Ecto neural progenitor cell (in vitro differentiated cells): ENCODE measurements at regions not wholly inside any gene's neighbourhood (a gene's known extent, or its start where the extent isn't known, plus 50 kb on each side); places are given as distances from the start of the nearest gene placed in this dataset.
A peak's percentile ranks its signal among the peaks of the same experiment; 100 is the strongest.
"Not testable (repeated sequence)": the region's sequence is repeated elsewhere in the genome, so short reads cannot be mapped to it uniquely, and the experiment has no call there.

ENCODE experiments used
- DNase-seq: peaks from one replicate; pipeline ENCODE4 v3.0.0-alpha.2; 2018; ENCODE audit warnings: low spot score

DNA sequence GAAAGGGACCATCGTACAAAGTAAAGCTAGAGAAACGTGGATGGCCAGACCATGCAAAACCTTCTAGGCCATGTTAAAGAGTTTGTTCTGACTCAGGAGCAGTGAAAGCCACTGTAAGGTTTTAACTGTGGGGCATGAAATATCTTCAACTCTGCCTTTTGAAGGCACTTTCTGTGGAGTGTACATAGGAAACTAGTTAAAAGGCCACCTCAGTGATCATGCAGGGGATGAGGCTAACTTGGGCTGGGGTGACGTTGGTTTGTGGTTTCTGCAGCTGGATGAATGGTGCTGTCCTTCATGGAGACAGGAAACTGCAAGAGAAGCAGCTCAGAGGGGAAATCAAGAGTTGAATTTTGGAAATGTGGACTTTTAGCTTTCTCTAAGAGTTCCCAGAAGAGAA lies 190.7 kb downstream of the CDCA7 start:
- DNase-seq = no peak

DNA sequence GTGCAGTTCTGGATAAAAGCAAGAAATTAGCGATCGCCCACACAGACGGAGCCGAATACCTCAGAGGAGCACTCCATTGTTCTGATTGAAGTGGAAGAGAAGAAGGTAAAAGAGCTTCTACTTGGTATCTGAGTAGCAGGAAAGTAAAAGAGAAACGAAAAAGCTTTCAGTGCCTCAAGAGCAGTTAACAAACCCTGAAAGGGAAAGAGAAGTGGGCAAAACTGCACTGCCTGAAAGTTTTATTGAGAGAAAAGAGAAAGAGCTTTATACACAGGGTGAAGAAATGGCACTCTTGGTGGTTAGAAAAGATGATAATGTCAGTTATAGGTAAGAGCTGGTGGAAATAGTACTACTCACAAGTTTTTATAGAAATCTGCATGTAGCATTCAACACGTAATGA lies 192.8 kb downstream of the CDCA7 start:
- DNase-seq = no peak

DNA sequence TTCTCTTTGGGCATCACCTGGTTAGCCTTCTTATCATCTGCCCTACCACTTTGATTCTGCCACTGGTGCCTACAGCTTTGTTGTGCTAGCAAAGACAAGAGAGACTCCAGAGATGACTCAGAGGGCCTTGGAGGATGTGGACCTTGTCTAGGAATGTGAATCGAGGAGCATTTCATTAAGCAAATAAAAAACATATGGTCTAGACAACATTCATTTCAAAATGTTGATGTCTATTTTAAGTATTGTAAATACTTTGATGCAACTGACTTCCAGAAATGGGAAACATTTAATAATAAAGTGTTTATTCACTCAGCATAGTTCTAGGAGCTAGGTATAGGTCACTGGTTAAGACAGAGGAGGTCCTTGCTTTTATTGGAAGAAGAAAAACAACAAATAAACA lies 195.5 kb downstream of the CDCA7 start:
- no peak for DNase-seq

DNA sequence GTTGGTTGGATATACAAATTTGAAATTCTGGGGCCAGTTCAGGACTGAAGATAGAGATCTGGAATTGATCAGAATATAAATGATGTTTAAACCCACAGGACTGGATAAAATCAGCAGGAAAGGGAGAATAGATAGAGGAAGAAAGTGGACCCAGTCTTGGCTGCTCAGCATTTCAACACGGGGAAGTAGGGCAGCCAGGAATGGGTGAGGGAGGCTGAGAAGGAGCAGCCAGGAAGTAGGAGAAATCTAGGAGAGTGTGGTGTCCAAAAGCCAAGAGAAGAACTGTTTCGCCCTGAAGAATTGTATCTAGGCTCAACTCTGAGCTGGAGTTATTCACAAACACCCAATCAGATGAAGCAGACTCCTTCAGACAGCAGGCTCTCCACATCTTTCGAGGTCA lies 197.9 kb downstream of the CDCA7 start:
- no peak for DNase-seq

DNA sequence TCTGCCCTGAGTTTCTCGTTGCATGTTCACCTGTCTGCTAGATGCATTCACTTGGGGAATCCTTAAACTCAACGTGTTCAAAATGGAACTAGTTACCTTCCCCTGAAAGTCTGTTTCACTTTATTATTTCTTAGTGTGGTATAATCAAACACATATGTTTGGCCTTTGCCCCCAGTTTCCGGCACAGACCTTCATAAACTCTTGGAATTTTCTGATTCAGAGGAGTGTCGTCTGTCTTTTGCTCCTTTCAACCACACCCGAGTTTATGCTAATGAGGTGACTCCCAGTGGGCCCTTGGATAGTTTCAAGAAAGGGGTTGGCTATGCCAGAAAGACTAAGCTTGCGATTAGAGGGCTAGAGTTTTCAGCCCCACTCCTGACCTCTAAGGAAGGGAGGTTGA lies 198.9 kb downstream of the CDCA7 start:
- no peak for DNase-seq

DNA sequence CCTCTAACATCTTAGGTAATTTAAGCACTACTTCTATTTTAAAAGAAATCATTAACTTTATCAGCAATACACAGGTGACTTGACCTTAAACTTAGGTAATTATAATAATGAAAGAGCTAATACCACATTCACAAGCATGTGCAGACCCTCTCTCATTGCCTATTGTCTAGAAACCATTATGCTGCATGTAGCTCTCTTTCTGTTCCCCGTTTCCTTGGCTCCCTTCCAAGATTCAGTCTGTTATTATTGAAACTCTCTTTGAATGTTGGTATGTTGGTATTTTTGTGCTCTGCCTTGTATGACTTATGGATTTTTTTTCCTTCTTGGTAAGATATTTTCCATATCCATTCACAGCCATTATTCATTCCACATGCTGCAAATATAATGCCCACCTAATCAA lies 201.2 kb downstream of the CDCA7 start:
- DNase-seq = no peak

DNA sequence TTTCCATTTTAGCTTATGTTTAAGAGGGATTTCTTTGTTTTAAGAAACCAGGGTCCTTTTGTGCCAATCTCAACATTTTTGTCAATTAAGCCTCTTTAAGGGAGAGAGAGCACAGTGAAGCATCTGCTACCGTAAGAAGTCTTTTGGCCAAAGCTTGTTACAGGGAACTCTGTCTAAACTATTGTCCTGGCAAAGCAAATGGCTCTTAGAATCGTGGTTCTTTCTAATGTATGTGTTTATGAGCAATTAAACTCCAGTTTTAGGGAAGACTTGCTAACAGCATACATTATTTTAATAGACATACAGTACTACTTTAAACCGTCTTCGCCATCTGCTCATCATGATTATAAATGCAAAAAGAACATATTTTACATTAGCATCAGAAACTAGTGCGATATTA lies 202.1 kb downstream of the CDCA7 start:
- no peak for DNase-seq

DNA sequence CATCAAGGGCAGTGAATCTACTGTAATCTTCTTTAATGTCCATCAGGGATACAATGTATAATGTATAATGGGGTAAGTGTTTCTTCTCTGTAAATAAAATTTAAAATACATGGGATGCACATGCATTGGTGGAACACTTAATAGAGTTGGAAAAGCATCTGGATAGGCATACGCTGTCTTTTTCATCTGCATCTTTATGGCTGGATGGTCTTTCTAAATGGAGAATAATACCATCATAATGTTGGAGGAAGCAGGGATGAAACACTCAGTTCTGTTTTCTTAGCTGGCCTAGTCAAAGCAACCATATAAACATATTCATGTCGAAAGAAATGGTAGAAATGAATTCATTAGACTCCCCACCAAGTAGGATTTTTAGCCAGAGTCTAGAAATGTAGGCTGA lies 202.8 kb downstream of the CDCA7 start:
- no peak for DNase-seq

DNA sequence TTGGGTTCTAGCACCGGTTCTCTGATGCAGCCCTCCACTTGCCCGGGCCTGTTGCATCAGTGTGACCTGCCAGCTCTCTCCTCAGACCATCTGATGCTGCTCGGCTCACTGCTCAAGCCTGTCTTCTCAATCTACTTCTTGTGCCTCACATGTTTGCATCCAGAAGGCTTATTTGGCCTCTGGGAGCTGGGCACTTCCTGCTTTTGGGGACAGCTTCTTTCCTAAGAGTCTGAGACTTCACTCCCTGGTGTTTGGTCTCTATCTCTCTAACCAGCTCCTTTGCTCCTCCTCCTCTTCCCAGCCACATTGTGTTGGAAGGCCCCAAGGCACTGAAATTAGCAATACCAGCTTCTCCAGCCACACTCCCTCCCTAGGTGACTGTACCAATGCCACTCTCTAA lies 212.8 kb downstream of the CDCA7 start:
- no peak for DNase-seq

DNA sequence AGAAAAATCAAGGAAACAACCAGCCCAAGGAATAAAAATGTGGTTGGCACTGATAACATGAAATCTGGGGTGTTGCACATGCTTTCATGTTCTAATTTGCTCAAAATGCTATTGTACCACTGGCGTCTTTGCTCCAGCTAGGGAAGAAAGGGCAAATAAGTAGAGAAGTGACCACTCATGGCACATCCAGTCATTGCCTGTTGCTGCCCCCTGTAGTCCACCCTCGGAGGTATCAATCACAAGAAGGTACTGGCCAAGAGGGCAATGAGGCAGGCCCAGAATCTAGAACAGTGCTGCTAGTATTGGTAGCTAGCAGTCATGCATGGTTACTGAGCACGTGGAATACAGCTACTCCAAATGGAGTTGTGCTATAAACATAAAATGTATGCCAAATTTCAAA lies 213.4 kb downstream of the CDCA7 start:
- DNase-seq = peak; percentile 60

DNA sequence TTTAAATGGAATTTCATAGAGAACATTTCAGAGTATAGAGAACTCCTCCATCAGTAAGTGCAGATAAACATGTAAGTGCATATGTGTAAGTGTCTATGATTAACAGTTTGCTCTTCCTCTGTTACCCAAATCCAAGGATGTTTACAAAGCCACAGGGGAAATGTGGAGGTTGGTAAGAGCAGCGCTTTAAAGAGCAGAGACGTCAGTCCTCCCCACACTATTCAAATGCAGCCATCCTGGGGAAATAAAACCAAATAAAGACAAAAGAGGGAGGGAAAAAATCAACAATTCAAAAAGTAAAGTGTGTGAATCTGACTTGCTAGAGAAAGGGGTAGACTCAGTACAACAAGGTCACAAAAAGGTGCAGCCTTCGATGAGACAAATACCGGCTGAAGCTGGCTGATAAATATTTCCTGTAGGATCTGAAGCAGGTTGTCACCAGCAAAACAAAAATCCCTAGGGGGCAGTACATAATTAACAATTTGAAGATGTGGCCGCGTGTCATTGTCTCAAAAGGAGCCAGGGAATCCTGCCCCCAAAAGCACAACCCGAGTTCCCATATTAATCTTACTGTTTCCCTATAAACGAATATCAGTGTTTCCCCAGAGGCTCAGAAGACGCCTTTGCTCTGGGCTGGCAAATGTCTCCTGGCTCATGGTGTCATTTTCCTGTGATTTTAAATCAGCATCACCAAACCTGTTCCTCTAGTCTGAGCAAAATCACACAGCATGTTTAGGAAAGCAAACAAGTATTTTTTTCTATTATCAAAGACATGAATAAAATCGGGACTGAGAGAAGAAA lies 216.5 kb downstream of the CDCA7 start:
- no peak for DNase-seq

DNA sequence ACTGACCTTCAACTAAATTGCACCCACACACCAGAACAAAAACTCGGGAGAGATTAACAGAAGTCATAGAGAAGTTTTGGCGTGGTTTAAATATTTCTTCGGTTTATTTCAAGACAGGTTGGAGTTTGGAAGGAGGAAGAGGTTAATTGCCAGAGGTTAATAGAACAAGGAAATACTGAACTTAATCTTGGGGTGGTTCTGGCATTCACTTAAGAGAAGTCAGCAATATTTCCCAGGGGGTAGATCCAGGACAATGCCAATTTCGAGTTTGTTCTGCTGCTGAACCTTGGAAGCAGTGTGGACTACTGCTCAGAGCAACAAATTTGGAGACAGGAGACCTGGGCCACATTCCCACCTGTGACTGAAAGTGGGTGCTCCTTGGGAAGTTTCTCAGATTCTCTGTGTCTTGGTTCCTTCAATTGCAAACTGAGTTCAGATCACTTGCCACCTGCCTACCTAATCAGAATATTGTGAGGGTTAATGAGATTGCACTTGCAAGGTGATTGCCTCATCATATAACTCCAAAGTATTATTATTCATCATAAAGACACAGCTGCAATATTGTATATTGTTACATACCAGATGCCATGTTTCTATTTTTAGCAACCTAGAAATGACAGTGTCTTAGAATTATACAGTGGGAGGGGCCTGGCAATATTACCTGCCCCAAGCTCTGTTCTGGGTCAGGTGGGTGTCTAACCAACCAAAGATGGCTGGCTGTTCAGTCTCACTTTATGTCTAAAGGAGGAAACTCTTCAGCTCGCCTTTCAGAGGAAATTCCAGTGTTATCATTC lies 217.4 kb downstream of the CDCA7 start:
- DNase-seq = no peak

DNA sequence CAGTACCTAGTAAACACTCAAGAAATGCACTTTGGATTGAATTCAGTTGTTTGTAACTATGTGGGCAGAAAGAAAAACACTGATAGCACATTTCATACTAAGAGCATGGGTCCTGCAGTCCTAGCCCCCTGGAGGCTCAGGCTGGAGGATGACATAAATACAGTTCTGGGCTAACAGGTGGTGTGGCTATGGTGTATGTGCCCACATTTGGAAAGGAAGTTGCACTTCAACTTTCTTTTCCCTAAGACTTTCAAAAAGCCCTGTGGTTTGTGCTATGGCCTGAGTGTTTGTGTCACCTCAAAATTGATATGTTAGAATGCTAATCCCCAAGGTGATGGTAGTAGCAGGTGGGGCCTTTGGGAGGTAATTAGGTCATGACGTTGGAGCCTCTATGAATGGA lies 218.2 kb downstream of the CDCA7 start:
- DNase-seq = no peak

DNA sequence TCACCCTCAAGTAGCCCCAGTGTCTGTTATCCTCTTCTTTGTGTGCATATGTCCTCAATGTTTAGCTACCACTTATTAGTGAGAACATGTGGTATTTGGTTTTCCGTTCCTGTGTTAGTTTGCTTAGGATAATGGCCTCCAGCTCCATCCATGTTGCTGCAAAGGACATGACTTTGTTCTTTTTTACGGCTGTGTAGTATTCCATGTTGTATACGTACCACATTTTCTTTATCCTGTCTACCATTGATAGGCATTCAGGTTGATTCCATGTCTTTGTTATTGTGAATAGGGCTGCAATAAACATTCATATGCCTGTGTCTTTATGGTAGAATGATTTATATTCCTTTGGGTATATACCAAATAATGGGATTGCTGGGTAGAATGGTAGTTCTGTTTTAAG lies 219.1 kb downstream of the CDCA7 start:
- DNase-seq = not testable (repeated sequence)

DNA sequence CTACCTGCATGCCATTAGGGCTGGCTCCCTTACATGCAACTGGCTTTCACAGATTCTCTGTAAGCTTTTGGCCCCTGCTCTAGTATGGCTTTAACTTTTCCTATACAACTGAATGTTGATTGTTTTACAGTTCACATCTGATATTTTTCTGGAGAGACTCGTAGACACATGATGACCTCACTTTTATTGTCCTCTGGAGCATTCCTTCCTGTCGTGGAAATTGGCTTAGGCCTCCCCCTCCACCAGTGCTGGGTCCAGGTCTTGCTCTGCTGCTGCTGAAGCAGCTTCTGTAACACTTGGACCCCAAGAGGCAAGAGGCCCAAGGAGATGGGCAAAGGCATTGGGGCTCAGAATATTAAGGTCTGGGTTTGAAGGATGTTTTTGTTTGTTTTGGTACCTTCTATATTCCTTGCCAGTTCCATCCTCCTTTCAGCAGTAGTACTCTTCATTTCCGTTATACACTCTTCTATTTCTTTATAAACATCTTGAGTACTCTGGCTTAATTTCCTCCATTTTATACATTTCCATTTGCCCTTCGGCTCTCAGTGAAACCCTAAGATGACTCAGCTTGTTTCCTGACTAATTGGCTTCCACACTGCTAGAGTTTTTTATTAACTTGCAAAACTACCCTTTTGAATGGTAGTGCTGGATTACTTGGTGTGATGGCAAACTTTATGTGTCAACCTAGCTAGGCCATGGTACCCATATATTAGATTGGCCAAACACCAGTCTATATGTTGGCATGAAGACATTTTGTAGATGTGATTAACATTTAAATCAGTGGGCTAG lies 219.8 kb downstream of the CDCA7 start:
- no peak for DNase-seq

DNA sequence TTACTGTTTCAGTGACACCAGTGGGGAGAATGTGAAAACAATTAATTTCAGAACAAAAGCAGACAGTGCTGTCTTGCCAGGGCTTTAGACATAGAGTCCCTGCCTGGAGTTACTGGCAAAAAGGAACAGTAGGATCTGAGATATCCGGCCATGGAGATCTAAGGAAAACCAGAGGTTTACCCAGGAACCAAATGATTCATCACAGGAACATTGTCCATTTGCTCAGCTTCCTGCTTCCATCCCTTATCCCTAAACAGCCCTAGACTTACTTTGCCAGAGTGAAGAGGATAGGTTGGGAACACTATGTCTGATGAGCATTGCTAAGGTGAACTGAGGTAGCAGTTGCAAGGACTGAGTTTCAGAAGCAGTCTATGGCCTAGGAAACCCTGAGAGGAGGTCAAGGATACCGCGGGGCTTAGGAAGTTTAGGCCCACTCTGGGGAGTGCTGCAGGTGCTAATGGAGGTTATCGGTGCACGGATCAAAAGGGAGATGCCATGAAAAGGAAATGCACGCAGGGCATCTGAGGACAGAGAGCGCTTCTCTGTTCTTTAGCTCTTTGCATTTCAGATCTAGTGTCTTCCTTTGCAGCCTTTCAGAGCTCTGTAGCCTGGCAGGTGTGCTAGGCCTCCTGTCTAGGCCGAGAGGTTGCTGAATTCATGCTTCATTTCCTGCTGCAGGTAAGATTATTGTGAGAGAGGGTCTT lies 223.9 kb downstream of the CDCA7 start:
- DNase-seq = no peak

DNA sequence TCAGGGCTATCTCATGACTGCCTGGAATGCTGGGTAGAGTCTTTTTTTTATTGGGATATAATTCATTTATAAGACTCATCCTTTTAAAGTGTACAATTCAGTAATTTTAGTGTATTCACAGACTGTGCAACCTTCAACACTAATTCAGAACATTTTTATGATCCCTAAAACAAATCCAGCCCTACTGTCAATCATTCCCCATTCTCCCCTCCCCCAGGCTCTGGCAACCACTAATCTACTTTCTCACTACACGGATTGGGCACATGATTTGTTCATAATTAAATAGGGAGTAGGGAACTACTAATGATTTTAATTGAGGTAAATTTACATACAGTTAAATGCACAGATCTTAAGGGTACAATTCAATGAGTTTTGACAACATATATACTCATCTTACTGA lies 225.7 kb downstream of the CDCA7 start:
- DNase-seq = no peak

DNA sequence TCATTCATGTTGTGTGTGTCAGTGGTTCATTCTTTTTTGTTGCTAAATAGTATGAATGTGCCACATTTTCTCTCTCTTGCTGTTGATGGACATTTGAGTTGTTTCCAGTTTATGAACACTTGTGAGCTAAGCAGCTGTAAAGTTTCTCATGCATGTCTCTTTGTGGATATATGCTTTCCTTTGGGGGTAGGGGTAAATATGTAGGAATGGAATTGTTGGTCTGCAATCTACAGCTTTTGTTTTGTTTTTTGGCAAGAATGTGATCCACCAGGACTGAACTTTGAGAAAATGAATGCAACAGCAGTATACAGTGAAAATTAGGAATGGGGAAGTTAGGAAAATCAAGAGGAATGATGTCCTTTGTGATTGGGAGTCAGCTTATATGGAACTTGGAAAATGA lies 226.3 kb downstream of the CDCA7 start:
- no peak for DNase-seq

DNA sequence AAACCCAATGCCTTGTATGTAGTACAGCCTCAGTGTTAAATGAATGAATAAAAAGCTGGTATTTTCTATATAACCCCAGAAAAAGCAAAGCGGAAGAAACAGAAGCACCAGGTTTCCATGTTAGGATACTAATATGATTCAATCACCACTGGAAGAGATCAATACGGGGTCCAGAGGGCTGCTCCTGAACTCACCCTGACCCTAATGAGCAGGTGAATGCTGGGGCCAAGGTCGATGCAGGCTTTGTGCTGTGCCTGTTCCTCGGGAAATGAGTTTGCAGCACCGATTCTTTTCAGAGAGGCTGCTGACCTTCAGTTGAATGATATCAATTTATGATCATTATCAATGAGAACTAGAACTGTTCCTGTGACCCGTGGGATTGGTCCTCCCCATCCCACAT lies 228.5 kb downstream of the CDCA7 start:
- DNase-seq = no peak

DNA sequence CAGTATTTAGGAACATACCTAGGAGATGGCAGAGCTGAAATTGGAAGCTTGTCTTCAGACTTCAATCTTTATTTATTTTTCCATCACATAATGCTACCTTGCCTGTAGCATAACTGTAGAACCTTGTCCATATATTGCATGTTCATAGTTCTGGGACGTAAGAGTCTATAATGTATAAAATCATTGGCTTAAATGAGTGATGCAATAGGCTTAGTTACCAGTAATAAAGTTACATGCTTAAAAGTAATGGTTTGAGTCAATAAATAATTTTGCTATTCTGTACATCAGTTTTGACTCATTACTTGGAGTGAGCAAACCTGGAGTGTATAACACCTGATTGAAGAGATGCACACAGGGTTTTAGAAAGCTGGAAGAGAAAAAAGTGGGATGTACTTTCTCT lies 229.3 kb downstream of the CDCA7 start:
- DNase-seq = no peak

DNA sequence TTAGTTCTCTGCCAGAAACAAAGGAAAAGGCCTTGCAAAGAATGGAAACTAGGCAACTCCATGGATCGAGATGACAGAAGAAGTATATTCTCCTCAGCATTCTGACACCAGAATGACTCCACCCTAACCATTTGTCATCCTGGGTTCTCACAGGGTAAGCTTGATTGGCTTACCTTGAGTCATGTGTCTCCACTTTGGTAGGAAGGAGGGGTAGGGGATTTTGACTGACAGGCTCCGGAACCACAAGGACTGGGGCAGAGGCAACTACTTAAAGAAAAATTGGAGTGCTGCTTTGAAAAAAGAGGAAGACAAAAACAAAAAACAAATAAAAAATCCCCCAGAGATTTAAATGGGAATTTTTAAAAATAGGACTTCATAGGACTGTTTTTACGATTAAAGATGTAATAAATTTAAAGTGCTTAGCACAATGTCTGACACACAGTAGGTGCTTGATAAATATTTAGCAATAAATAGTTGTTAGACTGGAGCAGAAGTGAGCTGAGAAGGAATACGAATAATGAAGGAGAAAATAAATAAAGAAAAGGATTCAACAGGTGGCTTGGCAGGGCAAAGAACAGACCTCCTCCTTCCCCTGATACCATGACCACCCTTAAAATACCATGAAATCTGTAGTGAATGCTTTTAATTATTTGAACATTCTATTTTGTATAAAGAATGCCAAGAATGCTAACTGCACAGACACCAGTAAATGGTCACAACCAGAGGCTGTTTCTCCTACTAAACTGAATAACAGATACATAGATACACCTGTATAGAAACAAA lies 230.2 kb downstream of the CDCA7 start:
- no peak for DNase-seq
